H1 (cell line): ENCODE measurements at regions not wholly inside any gene's neighbourhood (a gene's known extent, or its start where the extent isn't known, plus 50 kb on each side); places are given as distances from the start of the nearest gene placed in this dataset.

ENCODE experiments used
- CTCF ChIA-PET: fragments of 300-600 bp; sonication (Branson Sonifier 250); formaldehyde crosslinking; loops from one replicate; lab custom pipeline; 2021; ENCODE audit not compliant: partially characterized antibody; lab: Charles Lee
- POLR2A ChIA-PET: fragments of 300-600 bp; sonication (Branson Sonifier 250); formaldehyde crosslinking; loops from one replicate; lab custom pipeline; 2021; ENCODE audit warnings: inconsistent platforms; ENCODE audit not compliant: partially characterized antibody; lab: Charles Lee
- DNase-seq, 2 experiments: peaks; one replicate each; pipeline versions ENCODE4 v3.0.0 to v3.0.0-alpha.2; 2010 to 2022; ENCODE audit warnings: low spot score in 2 of 2, low read depth in 1 of 2, mixed read lengths in 1 of 2
- FAIRE-seq: peaks from 2 replicates; lab custom pipeline; 2011; peaks lifted over from hg19 to GRCh38; lab: Jason Lieb, UNC
- H2AFZ ChIP-seq: 2 replicates; pipeline ENCODE4 v1.8.1; 2012; ENCODE audit warnings: low read length, inconsistent platforms
- H2AK5ac ChIP-seq: 2 replicates; pipeline ENCODE4 v1.6.1; 2013; ENCODE audit warnings: low read depth, low read length
- H2BK120ac ChIP-seq: replicated peaks from 2 replicates; pipeline ENCODE3; 2013; ENCODE audit warnings: low read depth, low read length, inconsistent platforms
- H2BK12ac ChIP-seq: 2 replicates; pipeline ENCODE4 v1.6.1; 2013; ENCODE audit warnings: low read depth, low read length
- H2BK15ac ChIP-seq: 2 replicates; pipeline ENCODE4 v1.6.1; 2013; ENCODE audit warnings: low read length
- H2BK20ac ChIP-seq: 2 replicates; pipeline ENCODE4 v1.6.1; 2013; ENCODE audit warnings: low read length
- H2BK5ac ChIP-seq: 2 replicates; pipeline ENCODE4 v1.6.1; 2013; ENCODE audit warnings: low read depth, low read length
- H3K14ac ChIP-seq: 2 replicates; pipeline ENCODE4 v1.6.1; 2013; ENCODE audit warnings: inconsistent platforms; ENCODE audit not compliant: insufficient read length
- H3K18ac ChIP-seq: 2 replicates; pipeline ENCODE4 v1.6.1; 2013; ENCODE audit warnings: low read length; ENCODE audit errors: extremely low read depth
- H3K23ac ChIP-seq: 2 replicates; pipeline ENCODE4 v1.6.1; 2013; ENCODE audit warnings: inconsistent platforms; ENCODE audit not compliant: insufficient read length
- H3K23me2 ChIP-seq: 2 replicates; pipeline ENCODE4 v1.6.1; 2013; ENCODE audit warnings: low read depth, low read length
- H3K27ac ChIP-seq: 2 replicates; pipeline ENCODE4 v1.6.1; 2011; ENCODE audit warnings: low read depth, low read length, inconsistent platforms
- H3K27me3 ChIP-seq, 4 experiments: replicated peaks in 1 of 4; 1 replicate in 1 of 4; 2 replicates in 3 of 4; pipeline versions ENCODE4 v1.6.1 to v1.8.1; 2011 to 2013; ENCODE audit warnings: low read length in 3 of 4, mild to moderate bottlenecking in 3 of 4, inconsistent platforms in 2 of 4, mixed read lengths in 2 of 4, moderate library complexity in 1 of 4; ENCODE audit not compliant: control insufficient read depth in 3 of 4, insufficient read depth in 3 of 4; ENCODE audit errors: extremely low read depth in 1 of 4
- H3K36me3 ChIP-seq, 4 experiments: 2 replicates each; pipeline versions ENCODE4 v1.6.1 to v1.8.1; 2011 to 2013; ENCODE audit warnings: mild to moderate bottlenecking in 4 of 4, low read length in 3 of 4, moderate library complexity in 2 of 4, control low read depth in 1 of 4, inconsistent platforms in 1 of 4; ENCODE audit not compliant: insufficient read depth in 4 of 4, control insufficient read depth in 2 of 4
- H3K4ac ChIP-seq: replicated peaks from 2 replicates; pipeline ENCODE3; 2013; ENCODE audit warnings: low read length, low read depth, mixed read lengths, inconsistent platforms; ENCODE audit not compliant: insufficient read length
- H3K4me1 ChIP-seq, 4 experiments: replicated peaks in 1 of 4; 1 replicate in 1 of 4; 2 replicates in 3 of 4; pipeline versions ENCODE4 v1.6.1 to v1.8.1; 2011 to 2013; ENCODE audit warnings: low read length in 3 of 4, inconsistent platforms in 2 of 4, mixed read lengths in 1 of 4; ENCODE audit not compliant: insufficient read depth in 4 of 4, control insufficient read depth in 3 of 4
- H3K4me2 ChIP-seq, 2 experiments: 2 replicates each; pipeline versions ENCODE4 v1.6.1 to v1.8.1; 2011 to 2013; ENCODE audit warnings: low read depth in 2 of 2, low read length in 2 of 2, control low read depth in 1 of 2, inconsistent platforms in 1 of 2, mild to moderate bottlenecking in 1 of 2; ENCODE audit not compliant: insufficient read depth in 1 of 2
- H3K4me3 ChIP-seq, 4 experiments: fragments of 200-600, 300-600 bp in 1 of 4; sonication (generic), shearing (Covaris generic), sonication (Bioruptor Twin) in 1 of 4; 2 replicates each; pipeline versions ENCODE4 v1.5.1 to v1.8.1; 2011 to 2016; ENCODE audit warnings: low read length in 4 of 4, low read depth in 3 of 4, control low read depth in 2 of 4, inconsistent platforms in 2 of 4, mild to moderate bottlenecking in 2 of 4, mixed read lengths in 1 of 4, moderate library complexity in 1 of 4; ENCODE audit not compliant: insufficient read depth in 2 of 4; ENCODE audit errors: extremely low read depth in 1 of 4
- H3K56ac ChIP-seq: replicated peaks from 2 replicates; pipeline ENCODE3; 2013; ENCODE audit warnings: low read depth, mild to moderate bottlenecking, mixed read lengths, low read length, inconsistent platforms; ENCODE audit not compliant: insufficient read length
- H3K79me1 ChIP-seq: 2 replicates; pipeline ENCODE4 v1.6.1; 2013; ENCODE audit warnings: low read depth, low read length, control low read depth
- H3K79me2 ChIP-seq, 2 experiments: 2 replicates each; pipeline versions ENCODE4 v1.6.1 to v1.8.1; 2012 to 2013; ENCODE audit warnings: low read length in 2 of 2, mild to moderate bottlenecking in 2 of 2, inconsistent platforms in 1 of 2; ENCODE audit not compliant: insufficient read depth in 2 of 2, control insufficient read depth in 1 of 2
- H3K9ac ChIP-seq, 4 experiments: replicated peaks in 1 of 4; 1 replicate in 1 of 4; 2 replicates in 3 of 4; pipeline versions ENCODE4 v1.6.1 to v1.8.1; 2011 to 2013; ENCODE audit warnings: low read depth in 3 of 4, low read length in 3 of 4, control low read depth in 2 of 4, mild to moderate bottlenecking in 2 of 4, moderate library complexity in 2 of 4, inconsistent platforms in 1 of 4; ENCODE audit errors: extremely low read depth in 1 of 4
- H3K9me3 ChIP-seq, 2 experiments: 2 replicates each; pipeline versions ENCODE4 v1.6.1 to v1.8.1; 2012 to 2013; ENCODE audit warnings: mild to moderate bottlenecking in 2 of 2, moderate library complexity in 2 of 2, control low read depth in 1 of 2, inconsistent platforms in 1 of 2, low read depth in 1 of 2, low read length in 1 of 2, mixed read lengths in 1 of 2; ENCODE audit not compliant: insufficient read depth in 2 of 2
- H4K20me1 ChIP-seq, 2 experiments: replicated peaks in 1 of 2; 2 replicates each; pipeline versions ENCODE3 to v1.8.1; 2011 to 2013; ENCODE audit warnings: inconsistent platforms in 2 of 2, low read length in 2 of 2, mild to moderate bottlenecking in 1 of 2; ENCODE audit not compliant: insufficient read depth in 2 of 2, control insufficient read depth in 1 of 2
- H4K5ac ChIP-seq: 2 replicates; pipeline ENCODE4 v1.6.1; 2013; ENCODE audit warnings: low read length, low read depth, mixed read lengths, inconsistent platforms; ENCODE audit not compliant: insufficient read length
- H4K8ac ChIP-seq: 2 replicates; pipeline ENCODE4 v1.8.0; 2013; ENCODE audit warnings: mild to moderate bottlenecking, moderate library complexity, low read length, inconsistent platforms; ENCODE audit not compliant: insufficient read depth; ENCODE audit errors: extremely low read depth
- H4K91ac ChIP-seq: replicated peaks from 2 replicates; pipeline ENCODE3; 2013; ENCODE audit warnings: low read length, mixed read lengths, inconsistent platforms; ENCODE audit not compliant: insufficient read length
- CBX8 ChIP-seq: fragments of 300-800, 300-1000 bp; sonication (generic); IDR thresholded peaks from 2 replicates; pipeline ENCODE4 v1.7.1; 2016; ENCODE audit warnings: low read depth, low read length, borderline replicate concordance
- CREB1 ChIP-seq: IDR thresholded peaks from 2 replicates; pipeline ENCODE4 v1.6.1; 2012; ENCODE audit warnings: inconsistent platforms
- E2F6 ChIP-seq: IDR thresholded peaks from 2 replicates; pipeline ENCODE4 v1.6.1; 2012; ENCODE audit warnings: inconsistent platforms
- EZH2 ChIP-seq: fragments of 200-600 bp; sonication (generic); IDR thresholded peaks from 2 replicates; pipeline ENCODE4 v1.7.1; 2012; ENCODE audit warnings: low read depth, mild to moderate bottlenecking, moderate library complexity, low read length, inconsistent platforms; ENCODE audit not compliant: severe bottlenecking
- MAX ChIP-seq: IDR thresholded peaks from 2 replicates; pipeline ENCODE4 v1.6.1; 2012; ENCODE audit warnings: inconsistent platforms
- NRF1 ChIP-seq: IDR thresholded peaks from 2 replicates; pipeline ENCODE4 v1.6.1; 2011; ENCODE audit warnings: mild to moderate bottlenecking, low read depth, low read length, improper control_type of control experiment
- RBBP5 ChIP-seq: IDR thresholded peaks from 2 replicates; pipeline ENCODE4 v1.7.1; 2012; ENCODE audit warnings: low read depth, mild to moderate bottlenecking, inconsistent platforms, low read length, moderate library complexity, borderline replicate concordance
- RNF2 ChIP-seq: fragments of 200-900, 300-1000 bp; sonication (generic); IDR thresholded peaks from 2 replicates; pipeline ENCODE4 v1.7.1; 2016; ENCODE audit warnings: borderline replicate concordance, low read depth, mild to moderate bottlenecking, antibody characterized with exemption, low read length; ENCODE audit not compliant: poor library complexity, severe bottlenecking; ENCODE audit errors: missing control alignments
- RXRA ChIP-seq: IDR thresholded peaks from 2 replicates; pipeline ENCODE4 v1.6.1; 2011; ENCODE audit warnings: low read depth, mild to moderate bottlenecking, low read length, moderate library complexity; ENCODE audit not compliant: insufficient read depth
- SP1 ChIP-seq: IDR thresholded peaks from 2 replicates; pipeline ENCODE4 v1.6.1; 2011; ENCODE audit warnings: low read depth, low read length
- SP2 ChIP-seq: IDR thresholded peaks from 2 replicates; pipeline ENCODE4 v1.6.1; 2012; ENCODE audit warnings: mild to moderate bottlenecking, low read length, inconsistent platforms
- TAF1 ChIP-seq: IDR thresholded peaks from 2 replicates; pipeline ENCODE4 v1.6.1; 2011; ENCODE audit warnings: mild to moderate bottlenecking, low read depth, low read length
- WGBS, 2 experiments: shearing (Covaris generic) in 1 of 2; methylation state at CpG; one replicate each; pipeline versions ENCODE4 v1.1.6 to v1.1.7; 2013 to 2015; ENCODE audit warnings: low lambda C conversion rate in 2 of 2, mixed read lengths in 2 of 2, inconsistent platforms in 1 of 2, low coverage in 1 of 2, missing lambda C conversion rate in 1 of 2; ENCODE audit not compliant: insufficient replicate concordance in 2 of 2, insufficient coverage in 1 of 2, insufficient read length in 1 of 2; ENCODE audit errors: extremely low coverage in 1 of 2, missing lambda C conversion rate in 1 of 2; 5-methylcytosine and 5-hydroxymethylcytosine counted together

DNA sequence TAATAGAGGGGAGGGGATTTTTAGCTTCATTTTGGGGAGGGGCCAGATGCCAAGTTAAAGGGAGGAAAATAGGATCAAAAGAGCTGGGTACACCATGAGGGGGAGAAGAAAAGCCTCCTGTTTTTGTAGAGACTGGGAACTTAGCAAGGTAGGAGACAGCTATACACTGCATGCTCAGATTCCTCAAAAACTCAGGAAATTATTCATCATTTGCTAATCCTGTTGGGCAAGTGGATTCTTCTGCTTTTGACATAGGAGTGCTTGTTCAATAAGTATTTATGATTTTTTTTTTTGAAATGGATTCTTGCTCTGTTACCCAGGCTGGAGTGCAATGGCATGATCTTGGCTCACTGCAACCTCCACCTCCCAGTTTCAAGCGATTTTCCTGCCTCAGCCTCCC is 73.4 kb downstream of the LYZL2 start:
- no peak overlapping the region for H3K18ac ChIP-seq
- no peak overlapping the region for H3K14ac ChIP-seq
- no peak for FAIRE-seq
- TF ChIP-seq SP2: no peak
- TF ChIP-seq CREB1: no peak
- no peak for TF ChIP-seq TAF1
- TF ChIP-seq NRF1: no peak
- no peak for TF ChIP-seq CBX8
- TF ChIP-seq SP1: no peak
- no peak for TF ChIP-seq E2F6
- TF ChIP-seq RXRA: no peak
- TF ChIP-seq EZH2: no peak
- TF ChIP-seq RNF2: no peak
- no peak for TF ChIP-seq MAX
- TF ChIP-seq RBBP5: no peak

More for the DNA sequence above, 73.4 kb downstream of the LYZL2 start:
- H2AK5ac ChIP-seq: no peak overlapping the region
- H3K23ac ChIP-seq: no peak overlapping the region
- ChIA-PET POLR2A (interaction anchor here (1.0 kb wide), 1 partner anchor 112 kb away, joined by 3 read pairs; no protein-coding TSS in a partner anchor), CTCF (interaction anchor here (0.6 to 1.9 kb wide), 13 partner anchors 11 to 286 kb away, joined by 3 to 6 read pairs (median 4); no protein-coding TSS in a partner anchor)
- no peak for DNase-seq
- no peak overlapping the region for H2BK20ac ChIP-seq
- peaks cover 0 to 15% (median 5%) of the 10 kb centered on the region in 4 experiments; a peak in 6 of 7 replicates for H3K4me1 ChIP-seq
- no peak overlapping the region for H4K5ac ChIP-seq
- no peaks in the 10 kb centered on the region for H3K27me3 ChIP-seq
- WGBS, 2 experiments: 100% methylated on average over 1 of the region's 1 CpG; no CpG with 5 or more reads in 1 of the 2 experiments
- H2BK120ac ChIP-seq: no peak overlapping the region
- H4K8ac ChIP-seq: no peak overlapping the region
- no peak overlapping the region for H3K9ac ChIP-seq
- H2BK12ac ChIP-seq: no peak overlapping the region
- no peaks in the 10 kb centered on the region for H3K36me3 ChIP-seq
- no peak overlapping the region for H2BK5ac ChIP-seq
- H3K56ac ChIP-seq: no peak overlapping the region
- H3K79me1 ChIP-seq: no peaks in the 10 kb centered on the region
- no peaks in the 10 kb centered on the region for H3K9me3 ChIP-seq
- H2BK15ac ChIP-seq: no peak overlapping the region
- H3K23me2 ChIP-seq: no peaks in the 10 kb centered on the region; the same call in 1 of the 2 replicates
- no peak overlapping the region for H2AFZ ChIP-seq
- no peaks in the 10 kb centered on the region for H3K79me2 ChIP-seq
- H3K4me3 ChIP-seq: no peak overlapping the region
- H3K4ac ChIP-seq: no peak overlapping the region
- no peak overlapping the region for H3K27ac ChIP-seq
- H4K20me1 ChIP-seq: no peaks in the 10 kb centered on the region
- H3K4me2 ChIP-seq: no peak overlapping the region
- no peak overlapping the region for H4K91ac ChIP-seq
